HG03469 (cell line): ENCODE measurements at regions not wholly inside any gene's neighbourhood (a gene's known extent, or its start where the extent isn't known, plus 50 kb on each side); places are given as distances from the start of the nearest gene placed in this dataset.
"Not testable (repeated sequence)": the region's sequence is repeated elsewhere in the genome, so short reads cannot be mapped to it uniquely, and the experiment has no call there.

ENCODE experiments used
- ATAC-seq: cut with Tn5 transposase; IDR thresholded peaks from one replicate; pipeline ENCODE4 v1.9.1; 2021; ENCODE audit warnings: mild to moderate bottlenecking, moderate library complexity, moderate number of reproducible peaks; ENCODE audit not compliant: unreplicated experiment

DNA sequence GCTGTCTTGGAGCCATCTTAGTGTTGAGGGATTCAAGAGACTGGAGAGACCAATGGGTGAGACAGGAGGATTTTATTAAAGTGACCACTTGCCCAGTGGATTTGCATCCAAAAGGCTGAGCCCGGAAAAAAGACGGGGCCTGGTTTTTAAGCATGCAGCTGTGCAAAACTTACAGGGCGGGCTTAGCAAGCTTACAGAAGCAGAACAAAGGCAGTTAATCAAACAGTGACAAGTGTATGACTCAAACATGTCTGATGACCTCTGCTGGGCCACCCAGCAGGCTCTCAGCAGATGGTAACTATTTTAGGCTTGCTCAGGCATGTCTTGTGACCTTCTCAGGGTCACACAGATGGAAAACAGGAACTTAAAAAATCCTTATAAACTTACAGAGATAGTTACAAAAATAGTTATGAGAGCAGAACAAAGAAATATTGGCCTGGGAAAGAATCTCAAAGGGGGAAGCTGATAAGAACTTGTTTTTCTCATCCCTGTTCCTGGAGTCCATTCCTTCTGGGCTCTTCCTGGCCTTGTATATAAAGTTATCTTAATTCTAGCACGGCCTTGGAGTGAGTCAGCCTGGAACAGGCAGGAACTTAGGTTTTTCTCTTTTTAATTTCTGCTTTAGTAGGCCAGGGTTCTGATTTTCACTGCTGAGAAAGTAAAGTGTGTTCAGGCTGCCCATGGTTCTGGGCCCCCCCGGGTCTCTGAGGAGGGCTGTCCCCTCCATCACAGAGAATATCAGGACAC lies 141.3 kb downstream of the CCDC74A start:
- not testable (repeated sequence) for ATAC-seq

DNA sequence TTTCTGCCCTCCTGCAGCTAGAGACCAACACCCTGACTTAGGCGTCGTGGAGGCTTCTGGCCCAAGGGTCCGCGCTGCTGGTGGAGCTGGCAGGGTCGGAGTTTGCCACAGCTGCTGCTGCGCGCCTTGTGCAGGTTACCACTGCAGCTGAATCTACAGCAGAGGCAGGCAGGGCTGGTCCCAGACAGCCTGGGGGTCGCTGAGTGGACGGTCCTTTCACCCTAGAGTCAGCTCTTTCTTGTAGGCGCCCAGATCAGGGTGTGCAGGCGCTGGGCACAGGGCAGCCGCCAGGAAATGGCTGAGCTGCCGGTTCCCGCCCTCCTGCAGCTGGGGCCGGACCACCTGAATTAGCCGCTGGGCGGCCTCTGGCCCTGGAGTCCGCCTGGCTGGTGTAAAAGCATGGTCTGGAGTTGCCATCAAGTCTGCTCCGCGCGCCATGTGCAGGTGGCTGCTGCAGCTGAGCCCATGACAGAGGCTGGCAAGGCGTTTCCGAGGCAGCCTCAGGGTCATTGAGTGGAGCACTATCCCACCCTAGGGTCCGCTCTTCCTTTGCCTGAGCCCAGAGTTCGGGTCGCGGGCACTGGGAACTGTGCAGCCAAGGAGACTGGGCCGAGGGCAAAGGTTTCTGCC lies 144.3 kb downstream of the CCDC74A start:
- ATAC-seq = not testable (repeated sequence)

DNA sequence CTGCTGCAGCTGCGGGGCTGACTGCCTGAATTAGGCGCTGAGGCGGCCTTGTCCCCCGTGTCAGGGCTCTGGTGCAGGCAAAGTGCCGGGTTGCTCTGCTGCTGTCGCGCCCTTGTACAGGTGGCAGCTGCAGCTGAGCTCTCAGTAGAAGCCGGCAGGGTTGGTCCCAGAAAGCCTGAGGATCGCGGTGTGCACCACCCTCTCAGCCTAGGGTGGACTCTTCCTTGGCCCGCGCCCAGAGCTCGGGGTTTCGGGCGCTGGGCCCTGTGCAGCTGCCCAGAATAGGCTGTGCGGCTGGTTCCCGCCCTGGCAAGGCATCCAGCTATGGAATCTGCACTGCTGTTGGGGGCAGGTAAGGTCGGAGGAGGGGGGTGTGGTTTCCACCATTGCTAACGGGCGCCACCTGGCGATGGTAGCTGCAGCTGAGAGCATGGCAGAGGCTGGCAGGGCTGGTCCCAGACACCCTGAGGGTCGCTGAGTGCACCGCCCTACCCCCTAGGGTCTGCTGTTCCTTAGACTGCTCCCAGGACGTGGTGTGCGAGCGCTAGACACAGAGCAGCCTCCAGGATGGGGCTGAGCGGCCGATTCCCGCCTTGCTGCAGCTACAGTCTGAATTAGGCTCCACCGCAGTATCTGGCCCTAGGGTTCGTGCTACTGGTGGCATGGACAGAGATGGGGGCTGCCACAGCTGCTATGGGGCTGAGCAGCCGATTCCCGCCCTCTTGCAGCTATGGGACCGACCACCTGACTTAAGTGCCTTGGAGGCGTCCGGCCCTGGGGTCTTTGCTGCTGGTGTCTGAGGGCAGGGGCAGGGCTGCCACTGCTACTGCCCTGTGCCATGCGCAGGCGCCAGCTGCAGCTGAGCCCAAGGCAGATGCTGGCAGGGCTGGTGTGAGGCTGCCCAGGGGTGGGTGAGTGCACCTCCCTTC lies 145.0 kb downstream of the CCDC74A start:
- peak; percentile 61 for ATAC-seq

DNA sequence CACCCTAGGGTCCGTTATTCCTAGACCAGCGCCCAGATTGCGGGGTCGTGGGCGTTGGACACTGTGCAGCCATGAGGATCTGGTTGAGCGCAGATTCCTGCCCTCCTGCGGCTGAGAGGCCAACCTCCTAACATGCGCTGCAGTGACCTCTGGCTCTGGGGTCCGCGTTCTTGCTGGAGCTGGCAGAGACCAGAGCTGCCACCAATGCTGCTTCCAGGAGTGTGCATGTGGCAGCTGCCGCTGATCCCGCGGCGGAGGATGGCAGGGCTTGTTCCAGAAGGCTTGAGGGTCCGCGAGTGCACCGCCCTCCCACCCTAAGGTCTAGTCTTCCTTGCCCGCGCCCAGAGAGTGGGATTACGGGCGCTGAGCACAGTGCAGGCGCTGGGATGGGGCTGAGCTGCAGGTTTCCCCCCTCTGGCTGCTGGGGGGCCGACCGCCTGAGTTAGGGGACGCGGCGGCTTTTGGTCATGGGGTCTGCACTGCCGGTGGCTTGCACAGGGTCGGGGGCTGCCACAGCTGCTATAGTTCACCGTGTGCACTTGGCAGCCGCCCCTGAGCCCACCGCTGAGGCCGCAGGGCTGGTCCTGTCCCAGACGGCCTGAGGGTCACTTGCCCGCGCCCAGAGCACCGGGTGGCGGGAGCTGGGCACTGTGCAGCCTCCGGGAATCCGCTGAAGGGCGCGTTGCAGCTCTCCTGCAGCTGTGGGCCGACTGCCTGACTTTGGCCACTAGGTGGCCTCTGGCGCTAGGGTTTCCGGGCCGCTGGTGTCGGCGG lies 145.9 kb downstream of the CCDC74A start:
- peak; percentile 80 for ATAC-seq

DNA sequence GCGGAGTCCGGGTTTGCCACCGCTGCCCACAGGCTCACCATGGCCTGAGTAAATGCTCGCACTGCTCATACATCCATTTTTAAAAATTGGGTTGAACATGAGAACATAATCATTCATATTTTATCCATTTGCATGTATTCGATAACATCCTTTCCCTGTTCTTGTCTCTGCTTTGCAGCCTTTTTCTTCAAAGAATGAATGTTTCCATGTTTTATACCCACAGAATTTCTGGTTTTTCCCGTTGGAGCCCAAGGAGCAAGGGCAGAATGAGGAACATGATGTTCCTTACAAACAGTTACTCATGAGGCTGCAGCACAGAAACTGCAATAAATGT lies 146.5 kb downstream of the CCDC74A start:
- no peak for ATAC-seq

DNA sequence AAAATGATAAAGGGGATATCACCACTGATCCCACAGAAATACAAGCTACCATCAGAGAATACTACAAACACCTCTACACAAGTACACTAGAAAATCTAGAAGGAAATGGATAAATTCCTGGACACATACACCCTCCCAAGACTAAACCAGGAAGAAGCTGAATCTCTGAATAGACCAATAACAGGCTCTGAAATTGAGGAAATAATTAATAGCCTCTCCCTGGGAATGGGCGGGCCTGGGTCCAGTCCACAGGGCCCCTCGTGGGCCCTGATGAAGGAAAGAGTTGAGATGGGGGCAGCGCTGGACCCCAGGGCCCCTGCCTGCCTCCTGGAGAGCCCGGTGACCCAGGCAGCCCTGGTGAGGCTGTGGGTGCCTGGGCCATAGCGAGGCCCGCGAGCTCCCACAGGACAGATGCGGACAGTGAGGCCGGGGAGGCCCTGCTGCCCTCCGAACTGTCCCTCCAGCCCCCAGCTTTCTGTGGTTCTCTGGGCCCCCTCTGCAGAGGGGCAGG lies 154.0 kb downstream of the CCDC74A start:
- peak; percentile 2 for ATAC-seq

DNA sequence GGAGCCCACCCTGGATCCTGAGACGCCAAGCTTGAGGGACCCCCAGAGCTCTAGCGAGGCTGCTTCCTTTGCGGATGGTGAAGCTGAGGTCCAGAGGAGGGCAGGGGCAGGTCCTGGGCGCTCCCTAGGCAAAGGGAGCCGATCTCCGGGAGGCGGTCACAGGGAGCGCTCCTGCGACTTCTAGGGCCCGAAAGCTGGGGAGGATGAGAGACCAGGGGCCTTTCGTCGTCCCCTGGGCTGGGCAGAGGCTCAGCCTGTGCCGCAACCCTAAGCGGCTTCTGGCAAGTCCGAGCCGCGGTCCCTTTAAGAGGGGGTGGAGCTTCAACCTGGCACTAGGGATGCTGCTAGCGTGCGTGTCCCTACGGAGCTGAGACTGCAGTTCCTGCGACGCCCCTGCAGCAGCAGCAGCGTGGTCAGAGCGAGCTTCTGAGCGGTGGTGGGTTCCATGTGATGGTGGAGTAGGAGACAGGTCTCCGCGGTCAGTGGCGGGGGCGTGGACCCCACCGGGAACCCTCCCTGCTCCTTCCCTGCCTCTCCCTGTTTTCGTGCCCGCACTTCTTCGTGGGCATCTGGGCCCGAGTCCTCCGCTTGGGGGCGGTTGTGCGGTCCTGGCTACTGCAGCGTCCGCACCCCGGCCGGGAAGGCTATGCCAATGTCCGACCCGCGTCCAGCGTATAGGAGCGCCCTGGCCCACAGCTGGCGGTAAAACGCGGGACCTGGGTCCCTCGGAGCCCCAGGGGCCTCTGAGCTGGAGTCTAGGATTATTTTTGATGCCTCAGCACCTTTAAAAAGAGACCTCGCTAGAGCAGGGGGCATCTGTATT lies 154.6 kb downstream of the CCDC74A start:
- peak; percentile 100 for ATAC-seq

DNA sequence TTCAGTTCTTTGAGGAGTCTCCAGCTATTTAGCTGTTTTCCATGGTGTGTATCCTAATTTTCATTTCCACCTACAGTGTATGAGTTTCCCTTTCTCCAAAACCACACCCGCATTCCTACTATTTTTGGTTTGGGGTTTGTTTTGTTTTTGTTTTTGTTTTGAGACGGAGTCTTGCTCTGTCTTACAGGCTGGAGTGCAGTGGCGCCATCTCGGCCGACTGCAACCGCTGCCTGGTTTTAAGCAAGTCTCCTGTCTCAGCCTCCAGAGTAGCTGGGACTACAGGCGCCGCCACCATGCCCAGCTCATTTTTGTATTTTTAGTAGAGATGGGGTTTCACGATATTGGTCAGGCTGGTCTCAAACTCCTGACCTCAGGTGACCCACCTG lies 155.2 kb downstream of the CCDC74A start:
- not testable (repeated sequence) for ATAC-seq

DNA sequence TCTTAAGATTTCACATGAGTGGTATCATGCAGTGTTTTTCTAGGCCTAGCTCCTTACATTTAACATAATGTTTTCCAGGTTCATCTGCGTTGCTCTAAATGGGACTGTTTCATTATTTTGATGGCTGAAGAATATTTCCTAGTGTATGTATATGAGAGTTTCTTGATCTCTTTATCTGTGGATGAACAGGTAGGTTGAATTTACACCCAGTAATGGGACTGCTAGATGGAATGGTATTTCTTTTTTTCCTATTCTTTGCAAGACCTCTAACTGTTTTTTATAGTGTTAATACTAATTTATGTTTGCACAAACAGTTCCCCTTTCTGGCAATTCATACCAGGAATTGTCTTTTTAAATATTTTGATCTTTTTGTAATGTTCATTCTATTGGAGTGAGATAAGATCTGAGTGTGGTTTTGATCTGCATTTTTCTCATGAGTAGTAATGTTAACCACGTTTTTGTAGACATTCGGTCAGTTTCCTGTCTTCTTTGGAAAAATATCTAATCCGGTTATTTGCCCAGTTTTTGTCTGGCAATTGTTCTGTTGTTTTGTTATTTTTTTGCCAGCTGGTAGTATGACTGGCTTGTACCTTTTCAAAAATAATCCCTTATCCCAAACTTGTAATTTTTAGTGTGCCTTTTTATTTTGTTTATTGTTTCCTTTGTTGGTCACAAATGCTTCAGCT lies 157.1 kb downstream of the CCDC74A start:
- ATAC-seq = not testable (repeated sequence)

DNA sequence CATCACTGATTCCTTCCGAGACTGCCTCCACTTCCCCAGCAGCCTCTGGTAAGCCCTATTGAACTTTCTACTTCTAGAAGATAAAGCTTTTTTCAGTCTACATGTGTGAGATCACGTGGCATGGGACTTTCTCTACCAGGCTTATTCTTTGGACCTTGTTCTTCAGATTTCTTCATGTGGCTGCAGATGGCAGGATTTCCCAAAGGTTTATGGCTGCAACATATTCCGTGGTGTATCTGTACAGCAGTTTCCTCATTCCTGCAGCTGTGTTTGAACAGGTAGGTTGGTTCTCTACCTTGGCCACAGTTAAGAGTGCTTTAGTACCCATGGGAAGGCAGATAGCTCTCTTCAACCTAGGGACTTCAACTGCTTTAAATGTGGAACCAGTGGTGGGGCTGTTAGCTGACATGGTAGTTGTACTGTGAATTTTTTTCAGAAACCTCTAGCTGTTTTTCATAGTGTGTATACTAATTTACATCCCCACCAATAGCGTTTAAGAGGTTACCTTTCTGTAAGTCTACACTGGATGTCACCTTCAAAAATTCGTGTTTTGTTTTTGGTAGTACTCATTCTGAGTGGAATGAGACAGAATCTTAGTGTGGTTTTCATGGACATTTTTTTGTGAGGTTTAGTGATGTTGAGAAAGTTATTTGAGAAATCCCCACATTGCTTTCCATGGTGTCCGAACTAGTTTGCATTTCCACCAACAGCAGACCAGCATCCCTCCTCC lies 158.6 kb downstream of the CCDC74A start:
- not testable (repeated sequence) for ATAC-seq

DNA sequence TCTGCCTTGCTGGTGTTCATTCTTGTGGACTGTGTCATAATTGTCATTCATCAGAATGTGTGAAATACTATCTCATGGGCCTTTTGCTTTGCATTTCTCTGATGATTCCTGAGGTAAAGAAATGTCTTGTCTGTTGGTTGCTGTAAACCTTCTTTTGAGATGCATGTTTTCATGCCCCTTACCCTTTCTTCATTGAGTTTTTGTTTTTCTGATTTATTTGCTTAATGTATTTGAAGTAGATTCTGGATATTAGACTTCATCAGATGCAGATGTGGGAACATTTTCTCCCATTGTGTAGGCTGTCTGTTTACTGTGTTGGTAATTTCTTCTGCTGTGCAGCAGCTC lies 159.2 kb downstream of the CCDC74A start:
- not testable (repeated sequence) for ATAC-seq

DNA sequence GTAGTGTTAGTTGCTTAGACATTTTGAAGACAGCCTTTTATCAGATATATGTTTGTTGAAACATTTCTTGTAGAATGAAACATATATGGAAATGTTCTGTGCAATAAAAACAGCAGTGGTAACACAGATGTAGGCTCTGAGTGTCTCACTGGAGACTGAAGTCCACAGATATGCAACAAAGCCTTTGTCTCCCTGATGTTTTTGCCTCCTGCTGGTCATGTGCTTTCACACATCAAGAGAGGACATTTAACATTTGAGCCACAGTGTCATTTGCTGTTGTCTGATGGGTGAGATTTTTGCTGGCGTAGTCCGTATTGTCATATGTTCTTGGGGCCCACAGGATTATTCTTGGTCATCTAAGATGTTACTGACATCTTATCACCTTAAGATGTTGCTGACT lies 161.4 kb downstream of the CCDC74A start:
- not testable (repeated sequence) for ATAC-seq

DNA sequence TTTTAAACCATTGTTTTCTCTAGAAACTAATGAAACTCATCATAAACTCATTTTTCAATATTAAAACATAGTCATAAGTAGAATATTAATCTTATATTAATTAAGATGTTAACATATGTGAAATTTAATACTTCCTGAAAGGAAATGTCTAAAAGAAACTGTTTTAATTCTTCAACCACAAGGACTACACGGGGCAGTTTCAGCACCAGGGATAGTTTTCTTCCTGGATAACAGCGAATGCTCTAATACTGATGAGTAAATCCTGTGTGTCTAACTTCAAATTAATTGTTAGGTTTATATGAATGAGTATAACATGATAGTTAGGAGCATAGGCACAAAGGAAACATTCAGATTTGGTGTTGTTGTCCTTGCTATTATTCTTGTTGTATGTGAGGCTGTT lies 183.6 kb downstream of the CCDC74A start:
- ATAC-seq = not testable (repeated sequence)

DNA sequence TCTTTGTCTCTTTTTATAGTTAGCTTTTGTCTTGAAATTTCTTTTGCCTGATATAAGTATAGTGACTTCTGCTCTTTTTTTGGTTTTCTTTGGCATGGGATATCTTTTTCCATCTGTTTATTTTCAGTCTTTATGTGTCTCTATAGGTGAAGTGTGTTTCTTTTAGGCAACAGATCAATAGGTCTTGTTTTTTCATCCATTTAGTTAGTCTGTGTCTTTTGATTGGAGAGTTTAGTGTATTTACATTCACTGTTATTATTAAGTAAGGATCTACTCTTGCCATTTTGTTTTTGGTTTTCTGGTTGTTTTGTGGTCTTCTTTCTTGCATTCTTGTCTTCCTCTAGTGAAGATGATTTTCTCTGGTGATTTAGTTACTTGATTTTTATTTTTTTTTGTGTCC lies 190.2 kb downstream of the CCDC74A start:
- not testable (repeated sequence) for ATAC-seq

DNA sequence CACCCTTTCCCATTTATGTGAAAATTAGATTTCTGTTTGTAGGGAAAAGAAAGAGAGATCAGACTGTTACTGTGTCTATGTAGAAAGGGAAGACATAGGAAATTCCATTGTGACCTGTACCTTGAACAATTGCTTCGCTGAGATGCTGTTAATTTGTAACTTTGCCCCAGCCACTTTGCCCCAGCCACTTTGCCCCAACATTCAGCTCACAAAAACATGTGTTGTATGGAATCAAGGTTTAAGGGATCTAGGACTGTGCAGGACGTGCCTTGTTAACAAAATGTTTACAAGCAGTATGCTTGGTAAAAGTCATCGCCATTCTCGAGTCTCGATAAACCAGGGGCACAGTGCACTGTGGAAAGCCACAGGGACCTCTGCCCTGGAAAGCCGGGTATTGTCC lies 193.5 kb downstream of the CCDC74A start:
- ATAC-seq = not testable (repeated sequence)

DNA sequence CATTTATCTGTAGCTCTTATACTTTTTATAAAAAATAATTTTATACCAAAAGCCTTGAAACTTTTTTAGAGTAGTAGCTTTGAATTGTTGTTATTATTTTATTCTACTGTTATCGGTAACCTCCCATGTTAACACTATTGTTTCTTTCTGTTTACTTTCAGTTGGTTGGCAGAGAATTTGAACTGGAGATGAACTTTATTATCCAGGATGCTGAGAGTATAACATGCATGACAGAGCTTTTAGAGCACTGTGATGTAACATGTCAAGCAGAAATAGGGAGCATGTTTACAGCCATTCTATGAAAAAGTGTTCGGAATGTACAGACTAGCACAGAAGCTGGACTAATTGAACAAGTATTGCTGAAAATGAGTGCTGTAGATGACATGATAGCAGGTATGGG lies 194.6 kb downstream of the CCDC74A start:
- ATAC-seq = not testable (repeated sequence)

DNA sequence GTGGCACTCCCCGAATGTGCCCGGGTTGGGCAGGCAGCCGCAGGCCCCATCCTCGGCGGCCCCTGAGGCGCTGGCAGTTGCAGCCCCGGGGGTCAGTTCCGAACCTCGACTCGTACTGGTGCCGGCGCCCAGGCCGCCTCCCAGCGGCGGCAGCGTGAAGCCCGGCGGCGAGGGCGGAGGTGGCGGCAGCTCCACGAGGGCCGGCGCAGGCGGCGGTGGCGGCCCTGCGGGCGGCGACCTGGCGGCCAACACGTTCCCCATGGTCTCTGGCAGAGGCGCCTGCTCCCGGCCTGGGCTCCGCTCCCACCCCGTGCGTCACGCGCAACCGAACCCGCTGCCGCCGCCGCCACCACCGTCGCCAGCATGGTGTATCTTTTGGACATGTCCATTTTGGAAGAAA lies 196.3 kb downstream of the CCDC74A start:
- no peak for ATAC-seq

DNA sequence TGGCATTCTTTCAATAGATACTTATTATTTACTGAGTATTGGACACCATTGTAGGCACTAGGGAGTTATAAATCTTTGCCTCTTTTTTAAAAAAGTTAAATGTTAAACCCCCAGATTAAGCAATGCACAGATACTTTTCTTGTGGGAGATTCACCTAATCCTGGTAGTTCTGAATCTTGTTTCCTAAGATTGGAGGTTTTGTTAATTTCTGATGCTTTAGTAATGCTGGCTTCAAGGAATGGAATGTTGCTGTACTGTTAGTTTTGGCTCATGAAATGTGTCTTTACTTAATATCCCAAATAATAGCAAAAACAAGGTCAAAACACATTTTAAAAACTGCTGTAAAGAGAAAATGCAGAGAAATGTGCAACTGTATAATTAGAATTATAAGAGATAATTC lies 200.8 kb downstream of the CCDC74A start:
- not testable (repeated sequence) for ATAC-seq

DNA sequence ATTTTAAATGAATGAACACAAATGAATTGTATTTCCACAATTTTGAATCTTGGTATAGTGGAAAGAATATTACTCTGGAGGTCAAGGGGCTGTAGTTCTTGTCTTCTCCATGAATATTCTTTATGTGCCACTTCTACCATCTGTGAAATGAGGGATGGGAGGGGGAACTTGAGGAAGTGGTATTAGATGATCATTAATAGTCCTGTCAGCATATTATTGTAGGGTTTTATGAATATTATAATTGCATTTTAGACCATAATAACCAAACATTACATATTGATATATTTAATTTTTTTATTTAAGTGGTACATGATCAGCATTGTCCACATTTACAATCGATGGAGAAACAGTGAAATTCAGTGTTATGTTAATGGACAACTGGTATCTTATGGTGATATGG lies 205.8 kb downstream of the CCDC74A start:
- ATAC-seq = not testable (repeated sequence)
